ENCODE measurements at regions not wholly inside any gene's neighbourhood (a gene's known extent, or its start where the extent isn't known, plus 50 kb on each side); places are given as distances from the start of the nearest gene placed in this dataset.

DNA sequence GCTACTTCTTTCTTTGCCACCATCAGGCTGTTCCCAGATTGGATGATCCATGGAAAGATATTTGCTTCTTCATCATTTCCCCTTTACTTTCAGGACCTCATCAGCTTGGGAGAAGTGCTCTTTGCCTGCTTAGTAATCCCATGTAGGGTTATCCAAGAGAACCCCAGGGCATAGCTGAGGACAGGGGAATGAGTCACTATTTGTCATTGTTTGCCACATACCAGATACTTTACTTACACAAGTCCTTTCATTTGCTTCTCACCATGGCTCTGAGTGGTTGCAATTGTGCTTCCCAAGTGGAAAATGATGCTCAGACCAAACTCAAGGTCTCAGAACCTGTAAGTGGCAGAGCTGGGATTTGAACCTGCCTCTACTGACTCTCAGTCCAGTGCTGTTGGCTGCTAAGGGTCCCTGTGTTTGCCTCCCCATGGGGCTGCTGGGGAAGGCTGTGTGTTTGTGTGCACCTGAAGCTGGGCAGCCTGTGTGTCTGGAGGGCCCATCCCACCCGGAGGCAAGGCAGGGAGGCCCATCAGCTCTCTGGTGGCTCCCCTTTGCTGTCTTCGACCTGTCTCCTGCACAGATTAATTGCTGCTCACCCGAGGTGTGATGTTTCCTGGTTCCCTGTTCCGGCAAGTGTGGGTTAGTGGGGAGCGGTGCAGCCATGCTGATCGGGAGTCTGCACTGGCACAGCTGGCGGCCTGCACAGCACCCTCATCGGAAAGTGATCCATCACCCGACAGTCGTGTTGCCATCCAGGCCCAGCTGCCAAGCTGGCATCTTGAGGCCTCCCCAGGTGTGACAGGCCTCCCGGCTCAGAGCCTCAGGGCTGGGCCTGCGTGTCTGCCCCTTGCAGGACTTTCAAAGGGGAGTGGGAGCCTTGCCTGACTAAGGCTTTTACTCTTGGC lies 228.8 kb downstream of the DHX35 start:
- POLR2A ChIA-PET, result no interaction called here
- DNase-seq (ENCODE audit: low read depth, low spot score) (no peak), FAIRE-seq (no peak)
- dilution Hi-C loops (cut with MboI; ENCODE audit: extremely low pct_ligation_motif_present, low sequenced_read_pairs), result no loop called here
- Histone ChIP-seq H2AFZ (ENCODE audit: low read depth, low read length) (no peak overlapping the region), H3K27ac (ENCODE audit: insufficient read depth, low read depth, low read length) (no peak overlapping the region), H3K9me3 (replicated peaks; ENCODE audit: control insufficient read depth, insufficient read depth, low read length) (no peaks in the 10 kb centered on the region), H3K79me2 (ENCODE audit: control insufficient read depth, insufficient read depth, low read length) (no peaks in the 10 kb centered on the region), H3K27me3 (ENCODE audit: control insufficient read depth in 2 of 2, insufficient read depth in 2 of 2, low read length in 2 of 2) (no peaks in the 10 kb centered on the region), H3K9me1 (replicated peaks; ENCODE audit: control insufficient read depth, extremely low read depth, insufficient read depth, low read length) (no peaks in the 10 kb centered on the region), H3K4me1 (ENCODE audit: control insufficient read depth, extremely low read depth, insufficient read depth, low read length) (no peaks in the 10 kb centered on the region), H3K4me2 (ENCODE audit: insufficient read depth, low read length) (no peak overlapping the region), H3K4me3 (replicated peaks in 1 of 3; ENCODE audit: insufficient read depth in 1 of 3, low read depth in 1 of 3, low read length in 3 of 3) (no peak overlapping the region), H3K9ac (replicated peaks; ENCODE audit: extremely low read depth, insufficient read depth, low read length) (no peak overlapping the region), H4K20me1 (replicated peaks; ENCODE audit: control insufficient read depth, extremely low read depth, insufficient read depth, low read length) (no peaks in the 10 kb centered on the region), H3K36me3 (ENCODE audit: control insufficient read depth in 2 of 2, extremely low read depth in 1 of 2, insufficient read depth in 2 of 2, low read length in 2 of 2) (no peaks in the 10 kb centered on the region)
- no TSS peak for BruUV-seq (replicated peaks)
- CTCF ChIA-PET, result no interaction called here
- intact Hi-C loops (cut with micrococcal nuclease), result no loop called here
- TF ChIP-seq, protein P1, sequence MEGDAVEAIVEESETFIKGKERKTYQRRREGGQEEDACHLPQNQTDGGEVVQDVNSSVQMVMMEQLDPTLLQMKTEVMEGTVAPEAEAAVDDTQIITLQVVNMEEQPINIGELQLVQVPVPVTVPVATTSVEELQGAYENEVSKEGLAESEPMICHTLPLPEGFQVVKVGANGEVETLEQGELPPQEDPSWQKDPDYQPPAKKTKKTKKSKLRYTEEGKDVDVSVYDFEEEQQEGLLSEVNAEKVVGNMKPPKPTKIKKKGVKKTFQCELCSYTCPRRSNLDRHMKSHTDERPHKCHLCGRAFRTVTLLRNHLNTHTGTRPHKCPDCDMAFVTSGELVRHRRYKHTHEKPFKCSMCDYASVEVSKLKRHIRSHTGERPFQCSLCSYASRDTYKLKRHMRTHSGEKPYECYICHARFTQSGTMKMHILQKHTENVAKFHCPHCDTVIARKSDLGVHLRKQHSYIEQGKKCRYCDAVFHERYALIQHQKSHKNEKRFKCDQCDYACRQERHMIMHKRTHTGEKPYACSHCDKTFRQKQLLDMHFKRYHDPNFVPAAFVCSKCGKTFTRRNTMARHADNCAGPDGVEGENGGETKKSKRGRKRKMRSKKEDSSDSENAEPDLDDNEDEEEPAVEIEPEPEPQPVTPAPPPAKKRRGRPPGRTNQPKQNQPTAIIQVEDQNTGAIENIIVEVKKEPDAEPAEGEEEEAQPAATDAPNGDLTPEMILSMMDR (IDR thresholded peaks at IDR 0.05; ENCODE audit: extremely low read depth in 1 of 2, insufficient read depth in 1 of 2, low read depth in 1 of 2, low read length in 2 of 2), result no peak
- TF ChIP-seq FOS (IDR thresholded peaks at IDR 0.05; ENCODE audit: borderline replicate concordance, insufficient read depth, low read length), result no peak
- TF ChIP-seq GATA2 (IDR thresholded peaks at IDR 0.05; ENCODE audit: insufficient read depth, insufficient read length, low read depth, low read length), result no peak
- no peak for TF ChIP-seq POLR2A (IDR thresholded peaks at IDR 0.05; ENCODE audit: low read depth, low read length)
- TF ChIP-seq, protein P2, sequence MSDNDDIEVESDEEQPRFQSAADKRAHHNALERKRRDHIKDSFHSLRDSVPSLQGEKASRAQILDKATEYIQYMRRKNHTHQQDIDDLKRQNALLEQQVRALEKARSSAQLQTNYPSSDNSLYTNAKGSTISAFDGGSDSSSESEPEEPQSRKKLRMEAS (IDR thresholded peaks at IDR 0.05; ENCODE audit: insufficient read depth, insufficient read length), result no peak
- TF ChIP-seq EZH2 (IDR thresholded peaks at IDR 0.05; ENCODE audit: borderline replicate concordance, low read depth, low read length, severe bottlenecking), result no peak
- no peak for TF ChIP-seq JUN (IDR thresholded peaks at IDR 0.05; ENCODE audit: borderline replicate concordance, insufficient read depth, insufficient read length, low read depth)
- no peak for TF ChIP-seq MYC (IDR thresholded peaks at IDR 0.05; ENCODE audit: low read depth, low read length)
- no peak for TF ChIP-seq POLR2AphosphoS5 (IDR thresholded peaks at IDR 0.05; ENCODE audit: insufficient read depth, low read depth, low read length)
